GM12892 (cell line): ENCODE measurements at regions not wholly inside any gene's neighbourhood (a gene's known extent, or its start where the extent isn't known, plus 50 kb on each side); places are given as distances from the start of the nearest gene placed in this dataset.

Source experiments
- DNase-seq: peaks from one replicate; pipeline ENCODE4 v3.0.0; 2011; ENCODE audit not compliant: insufficient read length
- FAIRE-seq: peaks from 2 replicates; lab custom pipeline; 2011; peaks lifted over from hg19 to GRCh38; lab: Jason Lieb, UNC
- POLR2A ChIP-seq: IDR thresholded peaks from 2 replicates; pipeline ENCODE4 v1.6.1; 2011; ENCODE audit warnings: low read depth, low read length, control low read depth
- POLR2AphosphoS5 ChIP-seq: IDR thresholded peaks from 2 replicates; pipeline ENCODE4 v1.6.1; 2011; ENCODE audit warnings: low read depth, low read length, control low read depth
- TAF1 ChIP-seq: IDR thresholded peaks from 2 replicates; pipeline ENCODE4 v1.6.1; 2011; ENCODE audit warnings: low read depth, mild to moderate bottlenecking, control low read depth, low read length, borderline replicate concordance

DNA sequence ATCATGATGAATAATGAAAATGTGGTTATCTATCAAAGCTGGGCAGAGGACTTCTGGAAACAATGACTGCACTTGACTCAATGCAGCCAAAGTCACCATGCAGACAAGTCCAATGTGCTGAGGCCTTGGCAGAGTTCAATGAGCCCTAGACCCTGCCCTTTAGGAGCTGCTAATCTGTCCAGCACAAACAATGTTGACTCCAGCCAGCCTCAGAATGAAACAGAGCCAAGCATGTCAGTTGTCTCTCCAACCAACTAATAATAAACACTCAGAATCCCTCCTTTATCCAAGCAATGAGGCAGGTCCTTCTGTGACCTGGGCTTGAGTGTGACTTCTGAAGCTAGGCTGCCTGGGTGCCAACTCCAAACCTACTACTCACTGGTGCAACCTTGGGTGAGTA is 270.6 kb downstream of the BCL11A start:
- FAIRE-seq (no peak), DNase-seq (no peak)
- TF ChIP-seq POLR2A (no peak), TAF1 (no peak), POLR2AphosphoS5 (no peak)

DNA sequence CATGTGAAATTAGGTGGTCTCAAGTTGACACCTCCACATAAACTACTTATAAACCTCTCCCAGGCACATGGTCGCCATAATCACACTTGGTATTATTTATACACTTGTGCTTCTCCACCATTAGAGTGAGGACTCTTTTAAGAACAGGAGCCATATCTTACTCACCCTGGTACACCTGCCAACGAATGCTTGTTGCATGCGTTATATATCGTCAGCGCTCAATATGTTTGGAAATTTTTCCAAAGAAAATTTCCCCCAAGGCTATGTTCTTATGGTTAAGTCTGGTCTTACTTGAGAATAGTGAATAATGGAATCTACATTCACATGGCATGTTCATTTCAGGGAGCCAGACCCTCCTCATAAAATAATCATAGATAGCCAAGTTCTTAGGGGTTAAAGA is 271.7 kb downstream of the BCL11A start:
- no peak for DNase-seq
- TF ChIP-seq POLR2A (no peak), POLR2AphosphoS5 (no peak), TAF1 (no peak)
- no peak for FAIRE-seq

DNA sequence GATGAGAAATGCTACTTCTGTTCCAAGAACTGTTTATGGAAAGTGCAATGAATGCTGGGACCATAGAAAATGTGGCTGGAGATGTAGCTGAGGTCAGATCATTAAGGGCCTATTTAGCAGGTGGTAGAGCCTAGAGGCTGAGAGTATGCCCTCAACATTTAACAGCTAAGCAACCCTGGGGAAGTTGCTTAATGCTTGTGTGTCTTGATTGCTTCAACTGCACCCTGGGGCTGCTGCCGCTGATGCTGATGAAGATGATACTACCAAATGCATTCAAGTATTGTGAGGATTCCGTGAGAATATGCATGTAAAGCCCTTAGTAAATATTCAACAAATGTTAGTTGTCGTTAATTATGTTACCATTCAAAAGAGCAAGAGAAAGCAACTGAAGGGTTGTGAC is 273.2 kb downstream of the BCL11A start:
- TF ChIP-seq POLR2A = no peak
- no peak for TF ChIP-seq TAF1
- TF ChIP-seq POLR2AphosphoS5 = no peak
- no peak for FAIRE-seq
- no peak for DNase-seq

DNA sequence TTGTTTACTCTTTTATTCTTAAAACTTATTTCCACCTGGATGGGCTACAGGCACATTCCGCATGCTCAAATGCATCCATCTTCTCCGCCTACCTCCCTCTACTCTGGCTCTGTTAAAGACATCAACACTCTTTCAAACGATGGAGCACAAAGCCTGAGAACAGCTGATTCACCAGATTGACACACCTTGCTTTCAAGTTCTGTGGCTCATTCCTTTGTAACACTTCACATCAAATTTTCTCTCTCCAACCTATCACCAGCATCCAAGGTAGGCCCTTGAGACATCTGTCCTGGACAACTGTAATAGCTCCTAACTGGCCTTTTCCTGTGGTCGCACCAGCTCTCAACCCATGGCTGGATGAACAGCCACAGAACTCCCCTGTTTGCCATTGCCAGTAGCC is 274.5 kb downstream of the BCL11A start:
- no peak for DNase-seq
- FAIRE-seq = no peak
- TF ChIP-seq POLR2AphosphoS5 (no peak), TAF1 (no peak), POLR2A (no peak)

DNA sequence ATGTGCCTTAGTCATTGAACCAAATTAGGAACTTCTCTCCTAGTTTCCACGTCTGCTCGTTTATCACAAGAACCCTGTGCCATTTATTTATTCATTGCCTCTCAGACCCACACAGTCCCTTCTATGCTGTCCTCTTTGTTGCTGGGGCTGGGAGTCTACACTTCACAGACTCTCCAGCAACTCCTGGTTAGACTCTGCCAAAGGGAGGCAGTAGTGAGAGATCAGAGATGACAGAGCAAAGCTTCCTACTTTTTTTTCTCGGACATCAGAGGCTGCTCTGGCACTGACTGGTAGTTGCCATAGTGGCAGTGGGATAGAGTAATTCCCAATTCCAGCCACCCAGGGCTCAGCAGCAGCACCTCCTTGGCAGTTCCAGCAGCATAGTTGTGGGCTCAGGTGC is 277.5 kb downstream of the BCL11A start:
- FAIRE-seq = no peak
- TF ChIP-seq TAF1 (no peak), POLR2AphosphoS5 (no peak), POLR2A (no peak)

DNA sequence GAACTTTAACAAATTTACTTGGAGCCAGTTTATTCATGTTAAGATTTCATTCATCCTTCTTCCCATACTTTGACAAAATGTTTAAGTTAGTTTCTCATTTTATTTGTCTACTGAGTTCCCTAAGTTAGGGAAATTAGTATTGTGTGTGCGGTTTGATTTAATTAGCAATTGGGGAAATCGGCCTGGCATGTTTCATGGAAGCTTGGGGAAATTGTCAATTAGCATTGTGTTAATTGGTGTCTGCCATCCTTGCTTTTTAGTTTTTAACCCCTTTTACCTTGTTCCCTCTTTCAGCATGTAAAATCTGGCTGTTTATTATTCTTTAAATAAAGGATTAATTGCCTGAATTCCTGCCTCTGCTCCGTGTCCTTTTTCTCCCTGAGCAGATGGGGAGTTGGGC is 279.6 kb downstream of the BCL11A start:
- FAIRE-seq = no peak
- DNase-seq = no peak

More for the DNA sequence above, 277.5 kb downstream of the BCL11A start:
- DNase-seq = no peak

DNA sequence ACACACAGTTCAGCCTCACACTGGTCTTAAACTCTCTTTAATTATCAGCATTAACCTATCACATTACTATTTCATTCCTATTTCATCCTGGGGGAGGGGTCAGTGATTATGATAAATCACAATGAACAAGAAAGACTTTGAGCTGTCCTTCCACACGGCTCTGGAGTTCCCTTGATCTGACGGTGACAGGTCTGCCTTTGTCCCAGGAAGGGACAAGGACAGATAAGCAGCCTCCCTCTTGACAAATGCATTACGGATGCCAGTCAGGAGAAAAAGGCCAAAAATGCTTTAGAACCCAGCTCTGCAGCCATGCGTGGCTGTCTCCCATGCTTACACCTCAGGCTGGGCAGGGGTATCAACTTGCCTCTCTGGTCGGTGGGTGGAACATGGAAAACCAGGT is 281.7 kb downstream of the BCL11A start:
- TF ChIP-seq POLR2AphosphoS5 (no peak), TAF1 (no peak), POLR2A (no peak)
- FAIRE-seq = no peak
- no peak for DNase-seq

More for the DNA sequence above, 279.6 kb downstream of the BCL11A start:
- no peak for TF ChIP-seq TAF1
- no peak for TF ChIP-seq POLR2AphosphoS5
- TF ChIP-seq POLR2A = no peak

DNA sequence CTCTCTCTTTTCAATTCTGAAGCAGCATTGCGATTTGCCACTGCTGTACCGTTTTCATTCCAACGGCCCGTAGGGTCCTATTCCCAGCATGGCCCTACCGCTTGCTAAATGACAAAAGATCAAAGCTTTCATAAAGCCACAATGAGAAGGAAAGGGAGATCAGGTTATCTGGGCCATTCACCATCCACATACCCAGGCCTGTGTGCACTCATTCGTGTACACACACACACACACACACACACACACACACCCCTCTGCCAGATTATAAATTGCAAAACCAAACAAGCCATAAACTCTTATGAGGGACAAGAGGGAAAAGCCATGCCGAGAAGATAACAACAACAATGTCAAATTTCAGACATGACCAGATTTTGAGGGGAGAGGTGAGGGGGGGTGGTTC is 282.3 kb downstream of the BCL11A start:
- TF ChIP-seq POLR2AphosphoS5 = no peak
- TF ChIP-seq POLR2A = no peak
- TF ChIP-seq TAF1 = no peak
- no peak for FAIRE-seq
- no peak for DNase-seq

DNA sequence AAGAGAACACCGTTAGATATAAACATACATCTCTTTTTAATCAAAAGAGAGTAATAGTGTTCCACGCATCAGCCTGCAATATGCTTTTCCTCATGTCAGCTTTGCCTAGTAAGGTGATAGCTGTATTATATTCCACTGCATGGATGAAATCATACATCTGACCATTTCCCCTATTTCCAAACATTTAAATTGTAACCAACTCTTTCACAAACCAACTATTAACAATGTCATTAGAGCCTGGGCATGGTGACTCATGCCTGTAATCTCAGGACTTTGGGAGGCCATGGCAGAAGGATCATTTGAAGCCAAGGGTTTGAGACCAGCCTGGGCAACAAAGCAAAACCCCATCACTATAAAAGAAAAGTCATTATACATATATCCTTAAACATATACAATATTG is 284.8 kb downstream of the BCL11A start:
- no peak for DNase-seq
- TF ChIP-seq TAF1 (no peak), POLR2AphosphoS5 (no peak), POLR2A (no peak)
- FAIRE-seq = no peak

DNA sequence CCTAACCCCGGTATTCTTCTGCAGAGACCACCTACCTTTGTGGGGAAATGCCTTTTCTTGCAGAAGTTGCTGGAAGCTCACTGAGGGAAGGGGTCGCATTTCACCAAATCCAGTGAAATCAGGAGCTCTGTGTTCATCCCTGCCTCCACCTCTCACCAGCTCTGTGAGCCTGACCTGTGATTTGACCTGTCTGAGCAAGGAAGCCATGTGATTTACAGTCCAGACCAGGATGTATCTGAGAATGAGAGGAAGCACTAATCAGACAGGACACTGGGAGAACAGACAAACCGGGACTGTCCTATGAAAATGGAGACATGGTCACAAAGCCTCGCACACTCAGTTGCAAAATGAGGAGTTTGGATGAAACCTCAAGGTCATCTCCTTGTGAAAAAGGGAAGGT is 285.4 kb downstream of the BCL11A start:
- DNase-seq (no peak), FAIRE-seq (no peak)
- TF ChIP-seq TAF1 = no peak
- no peak for TF ChIP-seq POLR2AphosphoS5
- TF ChIP-seq POLR2A = no peak

DNA sequence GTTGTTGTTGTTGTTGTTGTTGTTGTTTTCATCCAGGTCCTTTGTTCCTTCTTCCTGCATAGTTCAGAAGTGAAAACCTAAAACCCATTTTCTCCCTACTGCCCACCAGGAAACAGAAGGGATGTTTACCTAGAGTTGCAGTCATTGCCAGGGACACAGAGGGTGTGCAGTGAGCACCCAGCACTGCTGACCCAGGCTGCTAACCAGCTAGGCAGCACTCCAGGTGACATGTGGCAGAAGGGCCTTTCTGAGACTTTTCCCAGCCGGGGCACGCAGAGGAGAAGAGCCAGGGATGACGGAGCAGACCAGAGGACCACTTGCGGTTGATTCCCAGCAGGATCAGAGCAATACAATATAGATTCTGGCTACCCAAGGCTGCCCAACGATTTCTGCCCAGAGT is 286.3 kb downstream of the BCL11A start:
- FAIRE-seq (no peak), DNase-seq (no peak)
- TF ChIP-seq POLR2AphosphoS5 = no peak
- no peak for TF ChIP-seq TAF1
- no peak for TF ChIP-seq POLR2A

DNA sequence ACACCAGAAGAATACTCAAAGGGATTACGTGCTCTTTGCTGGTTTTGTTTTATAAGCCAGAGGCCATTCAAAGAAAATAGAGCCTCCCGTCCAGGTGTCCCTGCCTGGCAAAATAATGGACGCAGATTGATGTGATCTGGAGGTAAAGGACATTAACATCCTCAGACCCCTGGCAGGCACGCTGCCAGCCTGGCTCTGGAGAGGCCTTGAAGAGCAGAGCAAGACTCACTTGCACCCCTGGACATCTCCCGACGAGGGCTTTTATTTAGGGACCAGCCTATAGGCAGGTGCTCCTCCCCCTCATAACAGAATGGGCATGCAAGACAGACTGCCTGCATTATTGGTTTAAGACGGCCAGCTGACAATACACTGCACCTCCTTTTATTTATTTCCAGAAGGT is 291.3 kb downstream of the BCL11A start:
- FAIRE-seq (no peak), DNase-seq (no peak)
- TF ChIP-seq POLR2AphosphoS5 (no peak), POLR2A (no peak), TAF1 (no peak)

DNA sequence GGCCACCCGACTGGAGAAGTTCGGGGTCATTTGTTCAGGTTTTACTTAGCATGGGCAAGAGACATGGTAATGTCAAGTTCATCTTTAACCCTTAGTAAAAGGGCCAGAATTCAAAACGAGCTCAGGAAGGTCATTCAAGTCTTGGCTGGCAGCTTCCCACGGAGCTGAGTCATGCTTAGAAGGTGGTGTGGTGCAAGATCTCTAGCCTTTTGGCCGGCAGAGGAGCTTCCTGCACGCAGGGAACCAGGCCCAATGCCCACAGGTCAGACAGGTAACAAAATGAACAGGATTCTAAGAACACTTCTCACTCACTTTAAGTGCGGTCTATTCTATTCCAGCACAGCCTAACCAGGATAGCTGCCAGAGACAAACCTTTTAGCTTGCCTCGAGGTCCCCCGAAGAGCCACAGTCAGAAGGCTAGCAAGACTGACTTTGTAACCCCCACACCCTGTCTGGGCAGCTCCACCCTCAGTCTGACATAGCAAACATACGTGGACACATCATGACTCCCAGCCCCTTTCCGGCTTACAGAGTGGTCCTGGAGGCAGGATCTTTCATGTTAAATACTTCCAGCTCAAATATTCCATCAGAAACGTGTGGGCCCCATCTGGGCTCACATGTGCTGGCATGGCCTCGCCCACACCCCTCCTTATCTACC is 292.7 kb downstream of the BCL11A start:
- DNase-seq (no peak), FAIRE-seq (no peak)
- TF ChIP-seq TAF1 (no peak), POLR2A (no peak)

DNA sequence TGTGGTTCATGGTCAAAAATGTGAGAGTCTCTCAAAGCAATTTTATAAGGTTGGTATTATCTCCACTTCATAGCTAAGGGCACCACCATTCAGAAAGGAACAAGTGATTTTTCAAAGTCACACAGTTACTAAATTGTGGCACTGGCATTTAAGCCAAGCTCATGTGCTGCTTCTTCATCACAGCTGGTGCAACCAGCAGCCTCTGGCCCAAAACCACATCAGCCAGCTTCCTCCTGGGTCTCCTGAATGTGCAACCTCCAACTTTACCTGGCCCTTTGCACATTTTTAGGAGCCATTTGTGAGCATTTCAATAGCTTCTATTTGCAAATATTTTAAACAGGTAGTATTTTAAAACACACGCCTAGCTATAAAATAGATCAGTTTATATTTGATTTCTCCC is 293.7 kb downstream of the BCL11A start:
- TF ChIP-seq TAF1 (no peak), POLR2A (no peak)
- DNase-seq (no peak), FAIRE-seq (no peak)
